Activated CD8-positive, alpha-beta memory T cell treated with anti-CD3 and anti-CD28 coated beads, Interleukin-2, amount 50 U/mL, for 24 hours (primary cell): ENCODE measurements at regions not wholly inside any gene's neighbourhood (a gene's known extent, or its start where the extent isn't known, plus 50 kb on each side); places are given as distances from the start of the nearest gene placed in this dataset.

Experiments used
- DNase-seq: peaks from one replicate; pipeline ENCODE4 v3.0.0-alpha.2; 2020; ENCODE audit errors: extremely low read depth

DNA sequence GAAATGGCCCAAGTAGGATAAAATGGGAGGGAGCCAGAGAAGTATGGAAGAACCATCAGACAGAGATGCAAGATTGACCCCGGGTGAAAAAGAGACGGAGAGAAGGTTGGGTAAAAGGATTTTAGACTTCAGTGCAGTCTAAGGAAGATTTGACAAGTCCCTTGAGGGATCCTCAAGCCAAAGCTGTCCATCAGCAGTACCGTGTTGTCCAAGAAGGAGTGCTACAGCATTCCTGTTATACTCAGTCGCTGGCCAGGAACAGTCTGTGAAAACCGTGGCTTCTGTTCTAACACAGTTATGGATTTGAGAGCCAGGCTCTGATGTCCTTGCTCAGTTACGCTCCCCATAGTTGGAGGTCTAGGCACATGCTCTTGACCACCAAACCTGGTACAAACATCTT is 383.9 kb upstream of the DAB2 start:
- no peak for DNase-seq

DNA sequence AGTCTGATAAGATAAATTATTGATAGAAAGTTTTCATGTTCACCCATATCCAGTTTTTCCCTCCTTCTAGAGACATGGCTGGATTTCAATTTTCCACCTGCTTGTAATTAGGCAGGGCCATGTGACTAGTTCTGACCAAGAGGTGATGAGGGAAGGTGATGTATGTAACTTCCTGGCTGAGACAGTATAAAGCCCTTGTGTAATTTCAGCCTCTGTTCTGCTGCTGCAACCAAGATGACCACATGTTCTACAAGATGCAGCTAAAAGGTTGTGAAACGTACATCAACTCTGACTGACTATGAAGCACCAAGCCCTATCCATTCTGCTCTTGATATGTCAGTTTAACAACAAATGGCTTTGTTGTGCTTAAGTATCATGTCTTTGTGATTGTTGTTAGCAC is 376.5 kb upstream of the DAB2 start:
- no peak for DNase-seq

DNA sequence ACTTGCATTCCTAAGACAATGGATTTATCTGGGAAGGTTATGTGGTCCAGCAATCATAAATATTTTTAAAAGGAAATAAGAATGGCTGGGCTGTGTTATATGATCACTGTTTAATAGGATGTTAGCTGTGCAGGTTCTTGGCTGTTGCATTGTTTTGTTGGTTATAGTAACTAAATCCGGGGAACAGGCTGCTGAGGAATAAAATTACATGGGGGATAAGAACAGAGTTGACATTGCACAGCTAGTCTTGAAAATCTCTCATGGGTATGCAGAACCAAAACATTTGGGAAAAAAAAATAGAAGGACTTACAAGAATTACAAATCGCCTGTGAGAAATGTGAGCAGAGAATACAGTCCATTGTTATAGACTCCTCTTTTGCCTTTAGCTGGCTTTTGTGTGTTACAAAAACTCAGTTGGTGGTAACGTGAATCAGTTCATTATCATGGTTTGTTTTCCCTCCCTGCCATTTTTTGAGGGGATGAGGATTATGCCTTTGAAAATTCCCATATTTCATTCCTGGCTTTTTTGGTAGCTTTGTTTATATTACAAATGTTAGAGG is 375.3 kb upstream of the DAB2 start:
- DNase-seq, result no peak

DNA sequence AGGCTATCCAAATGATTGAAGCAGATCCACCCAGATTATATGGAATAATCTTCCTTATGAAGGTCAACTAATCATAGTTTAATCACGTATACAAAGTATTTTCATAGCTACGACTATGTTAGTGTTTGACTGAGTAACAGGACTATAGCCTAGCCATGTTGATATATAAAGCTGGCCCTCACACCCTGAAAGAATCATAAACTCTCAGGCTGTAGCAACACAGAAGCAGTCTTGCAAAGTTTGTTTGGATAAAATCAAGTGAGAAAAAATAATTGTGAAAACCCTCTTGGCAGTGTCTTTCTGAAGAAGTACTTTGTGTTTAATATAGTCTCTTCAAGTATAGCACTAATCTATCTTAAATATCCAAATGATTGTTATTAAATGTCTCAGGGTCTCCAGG is 374.5 kb upstream of the DAB2 start:
- no peak for DNase-seq

DNA sequence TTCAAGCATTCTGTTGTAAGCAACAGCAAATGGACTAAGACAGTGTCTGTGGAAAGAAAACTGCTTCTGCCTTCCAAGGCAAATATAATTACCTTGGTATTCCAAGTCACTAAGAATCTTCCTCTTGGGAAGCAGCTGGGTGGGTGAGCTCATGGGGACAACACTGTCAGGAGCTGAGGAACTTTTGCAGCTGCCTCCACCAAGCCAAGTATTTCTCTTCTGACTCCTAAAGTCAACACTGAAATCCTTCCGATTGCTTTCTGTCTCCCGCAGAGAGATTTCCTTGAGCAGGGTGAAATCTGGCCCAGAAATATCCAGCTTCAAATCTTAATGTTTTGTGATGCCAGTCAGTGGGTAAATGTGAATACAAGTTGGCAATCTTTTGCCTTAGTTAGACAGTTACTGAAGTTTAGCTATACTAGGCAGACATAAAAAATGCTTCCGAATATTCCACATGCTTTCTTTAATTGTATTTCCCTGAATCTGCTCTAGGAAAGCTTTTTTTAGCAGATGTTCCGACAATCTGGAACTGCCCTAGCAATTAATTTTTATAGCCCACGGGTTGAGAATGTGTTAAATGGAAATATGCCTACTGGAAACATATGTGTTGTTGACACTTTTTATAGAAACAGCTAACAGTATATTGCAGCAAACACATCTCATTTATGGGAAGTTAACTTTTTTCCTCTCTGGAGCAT is 369.9 kb upstream of the DAB2 start:
- no peak for DNase-seq

DNA sequence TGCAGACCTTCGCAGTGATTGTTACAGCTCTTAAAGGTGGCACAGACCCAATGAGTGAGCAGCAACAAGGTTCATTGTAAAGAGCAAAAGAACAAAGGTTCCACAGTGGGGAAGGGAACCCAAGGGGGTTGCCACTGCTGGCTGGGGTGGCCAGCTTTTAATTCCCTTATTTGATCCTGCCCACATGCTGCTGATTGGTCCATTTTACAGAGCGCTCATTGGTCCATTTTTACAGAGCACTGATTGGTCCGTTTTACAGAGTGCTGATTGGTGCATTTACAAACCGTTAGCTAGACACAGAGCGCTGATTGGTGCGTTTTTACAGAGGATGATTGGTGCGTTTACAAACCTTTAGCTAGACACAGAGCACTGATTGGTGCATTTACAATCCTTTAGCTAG is 360.6 kb upstream of the DAB2 start:
- no peak for DNase-seq

DNA sequence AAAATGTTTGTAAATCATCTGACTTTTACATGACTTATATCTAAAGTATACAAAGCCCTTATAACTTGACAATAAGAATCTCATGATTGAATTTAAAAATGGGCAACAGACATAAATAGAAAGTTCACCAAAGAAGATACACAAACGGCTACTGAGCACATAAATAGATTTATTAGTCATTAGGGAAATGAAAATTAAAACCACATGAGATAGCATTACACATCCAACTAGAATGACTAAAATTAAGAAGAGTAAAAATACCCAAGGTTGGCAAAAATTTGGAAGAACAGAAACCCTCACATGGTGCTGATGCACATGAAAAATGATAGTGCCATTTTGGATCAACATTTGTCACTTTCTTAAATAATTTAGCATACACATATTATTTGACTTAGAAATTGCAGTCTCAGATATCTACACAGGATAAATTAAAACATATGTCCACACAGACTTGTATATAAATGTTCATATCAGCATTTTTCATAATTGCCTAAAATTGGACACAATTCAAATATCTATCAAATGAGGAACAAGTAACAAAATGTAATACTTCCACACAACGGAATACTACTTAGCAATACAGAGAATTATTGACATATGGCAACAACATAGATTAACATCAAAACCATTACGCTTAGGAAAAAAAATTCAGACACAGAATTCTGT is 359.1 kb upstream of the DAB2 start:
- DNase-seq, result no peak

DNA sequence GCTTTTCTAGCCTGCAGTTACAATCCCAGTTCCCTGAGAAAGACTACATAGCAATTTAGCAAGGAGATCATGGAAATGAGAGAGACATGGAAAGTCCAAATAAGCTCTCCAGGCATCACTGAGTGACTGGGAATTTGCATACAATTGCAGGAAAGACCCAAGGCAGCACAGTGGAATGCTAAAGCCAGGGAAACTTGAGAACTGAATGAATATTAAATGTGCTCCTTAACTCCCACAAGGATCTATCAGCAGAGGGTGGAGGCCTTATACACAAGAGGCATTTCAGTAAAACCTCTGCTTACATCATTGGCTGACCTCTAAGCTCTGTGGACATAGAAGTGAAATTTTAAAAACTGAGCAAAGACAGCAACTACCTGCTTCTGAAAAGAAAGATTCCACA is 355.6 kb upstream of the DAB2 start:
- DNase-seq, result no peak

DNA sequence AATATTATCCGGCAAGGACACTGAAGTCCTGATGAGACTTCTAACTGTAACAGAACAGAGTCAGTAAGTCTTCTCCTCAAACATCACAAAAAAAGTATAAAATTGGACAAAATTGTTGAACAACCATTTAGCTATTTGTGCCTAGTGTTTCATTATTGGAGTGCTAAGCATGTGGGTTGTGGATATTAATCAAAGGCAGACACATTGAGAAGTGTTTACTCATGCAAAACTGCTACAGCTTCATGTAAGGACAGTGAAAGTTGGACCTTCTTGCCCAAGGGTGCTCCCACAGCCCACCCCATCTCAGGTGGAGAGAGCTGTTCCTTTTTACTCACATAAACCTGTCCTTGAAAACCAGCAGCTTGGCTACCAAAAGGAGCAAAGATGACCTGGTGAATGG is 355.1 kb upstream of the DAB2 start:
- DNase-seq, result no peak

DNA sequence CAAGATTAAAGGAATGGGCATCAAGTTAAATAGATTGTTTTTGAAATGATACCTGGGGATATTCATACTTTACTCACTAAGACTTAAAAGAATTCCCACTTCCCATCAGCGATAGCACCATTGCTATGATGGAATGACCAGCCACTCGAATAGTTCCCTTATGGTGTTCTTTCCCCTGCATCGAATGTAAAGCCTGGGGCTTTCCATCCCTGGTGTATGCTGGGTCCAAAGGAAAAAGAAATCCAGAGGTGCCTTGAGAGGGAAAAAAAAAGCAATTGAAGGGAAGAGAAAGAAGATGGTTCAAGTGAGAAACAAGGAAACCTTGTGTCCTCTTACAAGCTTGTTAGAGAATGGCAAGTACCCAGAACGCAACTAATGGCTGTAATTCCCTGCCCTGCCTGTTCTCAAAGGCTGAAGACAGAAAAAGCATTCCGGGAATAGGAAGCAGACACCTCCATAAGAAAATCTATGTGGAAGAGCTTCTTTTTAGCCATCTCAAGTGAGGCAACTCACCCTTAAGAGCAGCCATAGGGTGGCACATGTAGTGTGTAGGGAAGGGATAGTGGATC is 351.1 kb upstream of the DAB2 start:
- DNase-seq, result no peak

DNA sequence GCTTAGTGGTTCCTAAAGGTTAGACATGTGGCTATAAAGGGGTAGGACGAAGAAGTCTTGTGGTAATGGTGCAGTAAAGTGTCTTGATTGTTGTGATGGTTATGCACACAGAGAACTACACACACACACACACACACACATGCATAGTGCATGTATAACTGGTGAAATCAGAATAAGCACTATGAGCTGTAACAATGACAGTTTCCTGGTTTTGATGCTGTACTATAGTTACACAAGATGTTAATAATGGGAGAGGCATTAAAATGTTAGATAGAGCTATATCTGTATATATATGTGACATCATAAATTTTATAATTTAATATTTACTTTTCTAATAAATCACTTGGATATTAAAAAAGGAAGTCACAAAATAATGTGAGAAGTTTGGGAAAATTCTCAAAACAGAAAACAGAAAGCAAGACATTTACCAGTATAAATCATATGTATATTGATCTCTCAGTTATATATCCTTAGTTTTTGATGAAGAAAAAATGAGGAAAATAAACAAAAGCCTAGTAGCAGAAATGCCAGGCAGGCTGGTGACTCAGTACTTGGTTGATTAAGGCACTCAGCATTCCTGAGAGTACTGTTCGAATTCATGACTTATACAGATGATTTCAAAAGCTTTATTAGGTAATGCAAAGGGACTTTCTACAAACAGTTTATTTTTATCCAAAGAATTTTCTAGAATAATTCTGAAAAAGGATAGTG is 350.5 kb upstream of the DAB2 start:
- DNase-seq, result no peak

DNA sequence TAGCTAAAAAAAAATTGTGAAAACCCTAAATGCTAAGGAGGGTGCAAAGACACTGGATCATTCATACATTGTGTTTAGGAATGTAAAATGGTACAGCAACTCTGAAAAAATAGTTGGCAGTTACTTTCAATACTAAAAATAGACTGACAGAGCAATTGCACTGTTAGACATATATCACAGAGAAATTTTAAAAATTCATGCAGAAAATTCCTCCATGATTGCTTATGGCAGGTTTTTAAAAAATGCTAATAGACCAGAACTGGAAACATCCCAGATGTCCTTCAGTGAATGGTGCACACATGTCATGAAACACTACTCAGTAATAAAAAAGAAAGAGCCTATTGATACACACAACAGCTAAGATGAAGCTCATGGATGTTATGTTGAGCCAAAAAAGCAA is 349.8 kb upstream of the DAB2 start:
- no peak for DNase-seq

DNA sequence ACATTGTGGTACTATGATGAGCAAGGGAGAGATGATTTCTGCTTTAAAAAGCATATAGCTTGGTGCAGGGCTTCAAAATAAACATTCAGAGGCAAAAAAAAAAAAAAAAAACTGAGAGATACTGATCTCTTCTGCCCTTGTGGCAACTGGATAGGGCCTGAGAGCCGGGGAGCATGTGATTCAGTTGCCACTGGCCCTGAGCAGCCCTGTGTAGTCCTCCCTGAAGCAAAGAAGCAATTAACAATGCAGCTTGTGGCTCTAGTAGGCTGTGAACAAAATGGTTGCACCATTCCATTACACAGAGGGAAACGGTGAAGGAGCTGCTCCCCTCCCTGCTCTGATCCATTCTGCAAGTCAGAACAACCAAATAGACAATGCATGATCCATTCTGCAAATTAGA is 347.5 kb upstream of the DAB2 start:
- no peak for DNase-seq

DNA sequence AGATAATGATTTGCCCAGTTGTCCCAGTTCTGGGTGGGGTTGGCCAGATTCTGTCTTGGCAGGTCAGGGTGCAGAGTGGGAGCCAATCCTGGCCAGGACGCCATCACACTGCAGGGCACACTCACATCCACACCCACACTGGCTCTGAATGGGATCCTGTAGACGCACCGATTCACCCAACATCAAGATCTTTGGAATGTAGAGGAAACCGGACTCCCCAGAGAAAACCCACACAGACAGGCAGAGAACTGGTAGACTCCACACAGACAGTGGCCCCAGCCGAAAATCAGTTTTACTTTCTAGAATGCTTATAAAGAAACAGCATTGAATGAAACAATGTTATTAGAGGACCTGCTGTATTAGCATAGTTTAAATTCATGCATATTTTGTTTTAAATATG is 343.1 kb upstream of the DAB2 start:
- DNase-seq, result no peak

DNA sequence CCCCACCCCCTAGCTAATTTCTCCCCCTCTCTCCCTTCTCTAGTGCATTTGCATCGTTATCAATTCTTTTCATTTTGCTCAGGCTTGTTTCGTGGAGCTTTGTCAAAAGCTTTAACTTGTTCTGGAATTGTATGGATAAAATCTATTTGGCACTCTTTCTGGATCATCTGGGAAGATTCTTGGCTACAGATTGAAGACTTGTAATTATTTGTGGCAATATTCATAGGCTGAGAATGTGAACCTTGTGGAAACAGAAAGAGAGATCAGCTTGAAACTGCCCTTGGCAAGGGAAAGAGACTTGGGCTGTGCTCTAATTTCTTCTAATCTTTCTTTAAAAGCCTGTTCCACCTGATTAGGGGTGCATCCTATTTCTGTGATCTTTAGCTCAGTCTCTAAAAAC is 340.6 kb upstream of the DAB2 start:
- DNase-seq, result no peak

DNA sequence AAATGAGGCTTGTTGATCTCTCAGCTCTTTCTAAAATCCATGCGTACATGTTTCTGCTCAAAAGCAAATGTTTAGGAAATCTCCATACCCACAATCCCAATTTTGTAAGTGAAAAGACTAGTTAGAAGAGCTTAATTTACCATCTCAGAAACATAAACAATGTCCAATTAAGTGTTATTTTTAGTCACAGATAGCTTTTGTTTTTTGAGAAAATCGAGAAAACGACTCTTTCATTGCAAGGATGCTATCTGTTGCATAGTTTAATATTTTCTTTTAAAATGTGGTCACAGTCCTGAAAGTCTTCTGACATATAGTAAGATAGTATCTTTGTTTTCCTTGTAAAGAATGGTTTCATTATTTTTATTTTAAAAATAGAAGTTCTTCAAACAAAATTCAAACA is 338.0 kb upstream of the DAB2 start:
- no peak for DNase-seq

DNA sequence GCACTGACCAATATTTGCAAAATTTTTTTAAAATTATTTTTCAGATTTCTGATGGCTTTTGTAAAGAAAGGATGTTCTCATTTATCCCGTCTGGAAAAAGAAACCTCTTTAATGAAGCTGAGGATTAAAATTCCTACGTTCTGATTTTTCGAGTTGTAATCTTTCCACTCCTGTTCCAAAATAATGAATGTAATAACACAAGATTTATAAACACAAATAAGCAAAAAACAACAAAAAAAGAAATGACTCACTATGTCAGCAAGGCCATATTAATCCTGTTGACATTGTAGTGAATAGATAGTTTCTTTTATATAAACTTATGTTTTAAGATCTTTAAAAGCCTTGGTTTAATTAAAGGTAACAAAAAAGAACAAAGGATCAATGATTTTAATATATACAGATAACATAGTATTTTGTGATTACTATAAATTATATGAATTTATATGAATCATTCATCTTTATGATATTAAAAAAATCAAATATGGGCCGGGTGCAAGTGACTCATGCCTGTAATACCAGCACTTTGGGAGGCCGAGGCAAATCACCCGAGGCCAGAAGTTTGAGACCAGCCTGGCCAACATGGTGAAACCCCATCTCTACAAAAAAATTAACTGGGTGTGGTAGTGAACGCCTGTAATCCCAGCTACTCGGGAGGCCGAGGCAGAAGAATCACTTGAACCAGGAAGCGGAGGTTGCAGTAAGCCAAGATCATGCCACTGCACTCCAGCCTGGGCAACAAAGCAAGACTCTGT is 336.6 kb upstream of the DAB2 start:
- no peak for DNase-seq

DNA sequence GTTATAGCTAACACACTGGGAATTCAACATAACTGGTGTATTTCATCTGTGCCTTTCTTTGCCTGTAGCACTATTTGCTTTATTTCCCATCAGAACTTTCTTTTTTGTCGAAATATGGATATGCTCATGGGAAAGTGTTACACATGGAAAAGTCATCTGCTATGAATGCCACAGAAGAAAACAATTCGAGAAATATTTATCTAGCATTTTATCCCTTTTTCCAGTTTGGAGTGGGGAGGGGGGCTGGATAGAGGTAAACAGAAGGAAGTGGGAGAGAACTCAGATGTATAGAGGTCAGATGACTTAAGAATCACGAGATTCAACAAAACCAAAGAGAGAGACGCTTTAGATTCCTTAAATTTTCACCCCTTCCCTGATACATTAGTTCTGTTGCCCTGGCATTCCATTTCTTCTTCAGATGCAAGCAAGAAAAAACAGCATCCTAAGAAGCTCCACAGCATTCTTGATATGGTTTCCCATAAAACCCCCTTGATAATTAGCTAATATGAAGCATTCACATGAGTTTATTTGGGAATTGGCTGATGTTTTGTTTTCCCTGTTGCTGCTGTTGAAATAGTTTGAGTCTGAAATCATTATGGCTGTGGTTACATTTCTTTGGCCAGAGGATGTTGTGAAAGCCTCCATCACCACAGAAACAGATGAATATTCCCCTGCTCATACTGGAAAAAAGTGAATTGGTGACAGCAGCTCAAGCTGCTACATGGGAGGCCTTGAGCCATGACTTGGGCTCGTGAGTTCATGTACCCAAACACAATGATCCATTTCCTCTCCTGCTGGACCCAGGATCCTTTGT is 335.8 kb upstream of the DAB2 start:
- DNase-seq, result no peak

DNA sequence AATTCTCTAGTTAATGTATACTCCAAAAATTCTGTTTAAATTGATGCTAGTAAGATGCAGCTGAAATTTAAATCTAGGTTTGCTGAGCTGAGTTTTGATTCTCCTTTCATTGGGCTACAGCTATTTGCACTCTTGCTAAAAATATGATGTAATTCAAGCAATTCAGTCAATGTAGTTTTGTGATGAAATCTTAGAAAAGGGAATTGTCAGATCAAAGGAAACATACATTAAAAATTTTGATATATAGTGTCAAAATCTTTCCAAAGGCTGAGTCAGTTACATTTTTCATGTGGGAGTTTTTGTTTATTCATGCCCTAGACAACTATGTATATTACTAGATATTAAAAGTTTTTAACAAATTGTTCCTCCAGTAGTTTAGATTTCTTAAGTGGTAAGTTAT is 334.9 kb upstream of the DAB2 start:
- no peak for DNase-seq

DNA sequence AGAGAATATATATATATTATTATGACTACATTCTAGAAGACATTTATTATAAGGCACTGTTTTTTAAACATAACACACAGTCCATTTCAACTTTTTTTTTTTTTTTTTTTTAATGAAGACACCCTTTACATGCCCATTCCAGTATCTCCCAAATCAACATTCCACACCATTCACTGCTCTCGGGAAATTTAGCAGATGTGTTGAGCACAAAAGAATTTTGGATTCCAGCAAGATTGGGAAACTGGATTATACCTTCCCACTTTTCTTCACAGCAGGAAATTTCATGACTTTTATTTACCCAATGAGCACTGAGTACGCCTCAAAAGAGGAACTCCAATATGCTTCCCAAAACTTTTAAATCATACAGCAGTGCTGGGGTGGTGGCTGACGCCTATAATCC is 333.6 kb upstream of the DAB2 start:
- DNase-seq, result no peak

DNA sequence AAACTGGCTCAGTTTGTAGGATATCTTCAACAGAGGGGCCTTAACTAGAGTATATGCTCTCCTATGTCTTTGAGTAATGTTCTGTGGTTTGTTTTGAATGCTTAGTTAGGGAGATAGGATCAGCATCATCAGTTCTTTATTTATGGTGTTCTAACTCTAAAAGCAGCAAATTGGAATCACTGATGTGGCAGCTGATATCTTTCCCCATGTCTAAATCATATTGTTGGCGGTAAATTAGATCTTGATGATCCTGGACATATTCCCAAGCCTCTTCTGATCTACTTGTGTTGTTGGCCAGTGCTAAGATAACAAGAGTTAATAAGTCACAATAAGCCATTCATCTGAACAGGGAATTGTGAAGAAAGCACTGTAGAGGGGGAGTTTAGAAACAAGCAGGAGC is 332.4 kb upstream of the DAB2 start:
- no peak for DNase-seq
